ENCODE measurements at regions not wholly inside any gene's neighbourhood (a gene's known extent, or its start where the extent isn't known, plus 50 kb on each side); places are given as distances from the start of the nearest gene placed in this dataset.
A peak's percentile ranks its signal among the peaks of the same experiment; 100 is the strongest.

GRCh38 chr2:129233166-129233565 lies 746.3 kb upstream of the RAB6C start:
- no peak for DNase-seq (ENCODE audit: low read depth in 4 of 4, low spot score in 3 of 4)

GRCh38 chr2:129233751-129234406 lies 745.6 kb upstream of the RAB6C start:
- peak in 1 of 4 donors; percentile 18 for DNase-seq (ENCODE audit: low read depth in 4 of 4, low spot score in 3 of 4)

- no peak for DNase-seq (ENCODE audit: low read depth in 4 of 4, low spot score in 3 of 4)
Measured at GRCh38 chr2:129236601-129237000, 742.9 kb upstream of the RAB6C start.

GRCh38 chr2:129237966-129238725 lies 741.3 kb upstream of the RAB6C start:
- DNase-seq (ENCODE audit: low read depth in 4 of 4, low spot score in 3 of 4) = no peak

- no peak for DNase-seq (ENCODE audit: low read depth in 4 of 4, low spot score in 3 of 4)
Measured at GRCh38 chr2:129239141-129239540, 740.3 kb upstream of the RAB6C start.

- no peak for DNase-seq (ENCODE audit: low read depth in 4 of 4, low spot score in 3 of 4)
Measured at GRCh38 chr2:129240061-129240460, 739.4 kb upstream of the RAB6C start.

GRCh38 chr2:129242269-129242668 lies 737.2 kb upstream of the RAB6C start:
- no peak for DNase-seq (ENCODE audit: low read depth in 4 of 4, low spot score in 3 of 4)

GRCh38 chr2:129247751-129248150 lies 731.7 kb upstream of the RAB6C start:
- DNase-seq (ENCODE audit: low read depth in 4 of 4, low spot score in 3 of 4) = no peak

- peak in 1 of 4 donors; percentile 5 for DNase-seq (ENCODE audit: low read depth in 4 of 4, low spot score in 3 of 4)
Measured at GRCh38 chr2:129248198-129248597, 731.3 kb upstream of the RAB6C start.

GRCh38 chr2:129252781-129253460 lies 726.5 kb upstream of the RAB6C start:
- DNase-seq (ENCODE audit: low read depth in 4 of 4, low spot score in 3 of 4) = no peak

- DNase-seq (ENCODE audit: low read depth in 4 of 4, low spot score in 3 of 4) = no peak
Measured at GRCh38 chr2:129253461-129253812, 726.0 kb upstream of the RAB6C start.

- no peak for DNase-seq (ENCODE audit: low read depth in 4 of 4, low spot score in 3 of 4)
Measured at GRCh38 chr2:129254718-129255117, 724.7 kb upstream of the RAB6C start.

- DNase-seq (ENCODE audit: low read depth in 4 of 4, low spot score in 3 of 4) = no peak
Measured at GRCh38 chr2:129255610-129256313, 723.7 kb upstream of the RAB6C start.

- no peak for DNase-seq (ENCODE audit: low read depth in 4 of 4, low spot score in 3 of 4)
Measured at GRCh38 chr2:129256642-129257041, 722.8 kb upstream of the RAB6C start.

- no peak for DNase-seq (ENCODE audit: low read depth in 4 of 4, low spot score in 3 of 4)
Measured at GRCh38 chr2:129262934-129263333, 716.5 kb upstream of the RAB6C start.

- DNase-seq (ENCODE audit: low read depth in 4 of 4, low spot score in 3 of 4) = no peak
Measured at GRCh38 chr2:129263939-129264338, 715.5 kb upstream of the RAB6C start.

GRCh38 chr2:129267559-129267958 lies 711.9 kb upstream of the RAB6C start:
- no peak for DNase-seq (ENCODE audit: low read depth in 4 of 4, low spot score in 3 of 4)

- DNase-seq (ENCODE audit: low read depth in 4 of 4, low spot score in 3 of 4) = no peak
Measured at GRCh38 chr2:129273266-129274037, 706.0 kb upstream of the RAB6C start.

GRCh38 chr2:129274038-129274415 lies 705.4 kb upstream of the RAB6C start:
- no peak for DNase-seq (ENCODE audit: low read depth in 4 of 4, low spot score in 3 of 4)

GRCh38 chr2:129274918-129275317 lies 704.5 kb upstream of the RAB6C start:
- DNase-seq (ENCODE audit: low read depth in 4 of 4, low spot score in 3 of 4) = no peak
